Sigmoid colon (tissue), 6 donors: ENCODE measurements at regions not wholly inside any gene's neighbourhood (a gene's known extent, or its start where the extent isn't known, plus 50 kb on each side); places are given as distances from the start of the nearest gene placed in this dataset.

Experiments used
- DNase-seq: peaks from one replicate; pipeline ENCODE4 v3.0.0-alpha.2; 2019
- H3K27ac ChIP-seq, 4 donors: fragments of 200-600 bp; sonication (generic); one replicate each; pipeline ENCODE4 v1.5.1; 2016 to 2019; ENCODE audit warnings: mild to moderate bottlenecking in 1 of 4
- H3K27me3 ChIP-seq, 3 donors: fragments of 200-600 bp; sonication (generic); one replicate each; pipeline ENCODE4 v1.5.1; 2019; ENCODE audit warnings: mild to moderate bottlenecking in 1 of 3
- H3K36me3 ChIP-seq, 4 donors: fragments of 200-600 bp; sonication (generic); one replicate each; pipeline ENCODE4 v1.5.1; 2016 to 2019
- H3K4me1 ChIP-seq, 4 donors: fragments of 200-600 bp; sonication (generic); one replicate each; pipeline ENCODE4 v1.5.1; 2017 to 2019
- H3K4me3 ChIP-seq, 4 donors: fragments of 200-600 bp; sonication (generic); one replicate each; pipeline ENCODE4 v1.5.1; 2017 to 2019; ENCODE audit warnings: mild to moderate bottlenecking in 2 of 4, moderate library complexity in 1 of 4
- H3K9me3 ChIP-seq, 4 donors: fragments of 200-600 bp in 3 of 4; sonication (generic) in 3 of 4; one replicate each; pipeline versions ENCODE4 v1.5.1 to v1.6.1; 2013 to 2019
- EP300 ChIP-seq, 4 donors: sonication (generic); formaldehyde crosslinking; IDR thresholded peaks; one replicate each; pipeline ENCODE4 v1.6.1; 2017; ENCODE audit warnings: antibody characterized with exemption in 4 of 4
- POLR2A ChIP-seq, 2 donors: fragments of 450-650 bp; IDR thresholded peaks; one replicate each; pipeline ENCODE4 v1.6.1; 2016; ENCODE audit warnings: antibody characterized with exemption in 2 of 2, mild to moderate bottlenecking in 2 of 2, moderate library complexity in 2 of 2
- POLR2AphosphoS5 ChIP-seq, 4 donors: sonication (generic); formaldehyde crosslinking; IDR thresholded peaks; one replicate each; pipeline ENCODE4 v1.6.1; 2017; ENCODE audit warnings: antibody characterized with exemption in 4 of 4
- WGBS, 2 donors: extraction: QIAGEN DNeasy Blood & Tissue Kit; methylation state at CpG; one replicate each; pipeline ENCODE4 v1.1.7; 2013; 5-methylcytosine and 5-hydroxymethylcytosine counted together
- intact Hi-C: fragments of 100-400 bp; cut with DNase I; formaldehyde crosslinking; loops from one replicate; pipeline ENCODE4 v1.15.1; 2023
- TF ChIP-seq, protein P1 (sequence below), 4 experiments: fragments of 450-650 bp in 3 of 4; fragments of 200-600 bp in 1 of 4; IDR thresholded peaks; one replicate each; pipeline ENCODE4 v1.5.1; 2016 to 2019; ENCODE audit warnings: antibody characterized with exemption in 4 of 4, mild to moderate bottlenecking in 3 of 4, moderate library complexity in 2 of 4
- donor health status: healthy with polysubstance abuse.
- donor health status: healthy.

DNA sequence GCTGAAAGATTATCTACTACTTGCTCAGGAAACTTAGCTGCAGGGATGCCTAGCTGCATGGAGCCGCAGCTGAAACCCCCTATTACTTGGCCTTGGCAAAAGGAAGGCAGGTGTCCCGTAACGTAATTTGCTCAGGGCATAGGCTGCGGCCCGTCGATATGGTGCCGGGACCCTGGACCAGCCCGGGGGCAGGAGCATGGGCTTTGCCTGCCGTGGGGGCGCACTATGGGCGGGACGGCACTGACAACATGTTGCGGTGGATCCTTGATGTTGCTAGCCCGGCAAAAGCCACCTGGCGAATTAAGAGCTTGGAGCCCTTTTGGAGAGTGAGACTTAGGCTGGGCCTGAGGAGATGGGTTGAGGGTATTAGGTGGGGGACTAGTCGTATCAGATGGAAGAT, 1551.2 kb downstream of the AACS start:
- 94 to 95% methylated on average over 16 of the region's 16 CpGs for WGBS, 2 donors
- Histone ChIP-seq H3K4me1 (no peaks in the 10 kb centered on the region), H3K4me3 (no peak overlapping the region), H3K27ac (no peak overlapping the region), H3K27me3 (no peaks in the 10 kb centered on the region), H3K36me3 (no peaks in the 10 kb centered on the region), H3K9me3 (peaks cover 0 to 19% (median 9%) of the 10 kb centered on the region in 4 donors)
- TF ChIP-seq EP300 (IDR thresholded peaks at IDR 0.05) (no peak), POLR2AphosphoS5 (IDR thresholded peaks at IDR 0.05) (no peak), POLR2A (IDR thresholded peaks at IDR 0.05) (no peak)
- TF ChIP-seq, protein P1, sequence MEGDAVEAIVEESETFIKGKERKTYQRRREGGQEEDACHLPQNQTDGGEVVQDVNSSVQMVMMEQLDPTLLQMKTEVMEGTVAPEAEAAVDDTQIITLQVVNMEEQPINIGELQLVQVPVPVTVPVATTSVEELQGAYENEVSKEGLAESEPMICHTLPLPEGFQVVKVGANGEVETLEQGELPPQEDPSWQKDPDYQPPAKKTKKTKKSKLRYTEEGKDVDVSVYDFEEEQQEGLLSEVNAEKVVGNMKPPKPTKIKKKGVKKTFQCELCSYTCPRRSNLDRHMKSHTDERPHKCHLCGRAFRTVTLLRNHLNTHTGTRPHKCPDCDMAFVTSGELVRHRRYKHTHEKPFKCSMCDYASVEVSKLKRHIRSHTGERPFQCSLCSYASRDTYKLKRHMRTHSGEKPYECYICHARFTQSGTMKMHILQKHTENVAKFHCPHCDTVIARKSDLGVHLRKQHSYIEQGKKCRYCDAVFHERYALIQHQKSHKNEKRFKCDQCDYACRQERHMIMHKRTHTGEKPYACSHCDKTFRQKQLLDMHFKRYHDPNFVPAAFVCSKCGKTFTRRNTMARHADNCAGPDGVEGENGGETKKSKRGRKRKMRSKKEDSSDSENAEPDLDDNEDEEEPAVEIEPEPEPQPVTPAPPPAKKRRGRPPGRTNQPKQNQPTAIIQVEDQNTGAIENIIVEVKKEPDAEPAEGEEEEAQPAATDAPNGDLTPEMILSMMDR (IDR thresholded peaks at IDR 0.05): no peak
- intact Hi-C loops: no loop called here
- DNase-seq: no peak

DNA sequence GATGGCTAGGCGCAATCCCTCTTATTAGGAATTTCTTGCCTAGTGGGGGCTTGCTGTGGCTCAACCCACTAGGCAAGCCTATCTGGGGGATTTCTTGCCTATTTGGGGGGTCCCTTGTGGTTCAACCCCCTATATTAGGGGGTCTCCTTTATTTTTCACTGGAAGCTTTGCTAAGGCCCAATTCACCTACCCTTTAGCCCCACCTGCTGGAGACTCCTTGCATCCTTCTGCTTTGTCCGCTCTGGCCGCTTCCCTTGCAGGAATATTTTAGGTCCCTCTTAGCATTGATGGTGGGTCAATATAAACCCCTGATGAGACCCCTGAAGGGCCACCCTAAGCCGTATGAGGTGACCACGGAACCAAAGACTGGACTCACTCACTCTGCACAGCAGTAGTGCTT, 1552.1 kb downstream of the AACS start:
- no peak for TF ChIP-seq POLR2A (IDR thresholded peaks at IDR 0.05)
- TF ChIP-seq, protein P1 (IDR thresholded peaks at IDR 0.05): peak in 1 of 4 experiments; percentile 23

DNA sequence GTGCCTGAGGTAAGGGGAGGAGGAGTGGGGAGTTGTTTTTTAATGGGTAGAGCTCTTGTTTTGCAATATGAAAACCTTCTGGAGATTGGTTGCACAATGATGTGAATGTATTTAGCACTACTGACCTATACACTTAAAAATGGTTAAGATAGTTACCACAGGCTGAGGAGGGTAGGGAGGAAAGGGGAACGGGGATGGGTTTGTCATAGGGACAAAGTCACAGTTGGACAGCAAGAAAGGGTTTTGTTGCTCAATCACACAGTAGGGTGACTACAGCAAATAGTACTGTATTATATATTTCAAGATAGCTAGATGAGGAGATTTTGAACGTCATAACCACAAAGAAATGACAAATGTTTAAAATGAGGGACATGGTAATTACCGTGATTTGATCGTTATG, 1562.4 kb downstream of the AACS start:
- H3K9me3 ChIP-seq: no peaks in the 10 kb centered on the region
- no peaks in the 10 kb centered on the region for H3K27me3 ChIP-seq
- 57 to 62% methylated on average over 4 of the region's 4 CpGs for WGBS, 2 donors
- TF ChIP-seq POLR2A (IDR thresholded peaks at IDR 0.05): no peak
- no peaks in the 10 kb centered on the region for H3K36me3 ChIP-seq
- DNase-seq: no peak
- intact Hi-C loops: no loop called here
- no peak overlapping the region for H3K4me3 ChIP-seq
- H3K27ac ChIP-seq: no peak overlapping the region
- no peaks in the 10 kb centered on the region for H3K4me1 ChIP-seq

More for the DNA sequence above, 1552.1 kb downstream of the AACS start:
- WGBS, 2 donors: 93 to 94% methylated on average over 5 of the region's 5 CpGs
- DNase-seq: no peak
- no peak overlapping the region for H3K27ac ChIP-seq
- intact Hi-C loops: no loop called here
- H3K36me3 ChIP-seq: no peaks in the 10 kb centered on the region
- H3K27me3 ChIP-seq: no peaks in the 10 kb centered on the region
- no peaks in the 10 kb centered on the region for H3K4me1 ChIP-seq
- no peak overlapping the region for H3K4me3 ChIP-seq
- peaks cover 0 to 16% (median 6%) of the 10 kb centered on the region in 4 donors for H3K9me3 ChIP-seq

DNA sequence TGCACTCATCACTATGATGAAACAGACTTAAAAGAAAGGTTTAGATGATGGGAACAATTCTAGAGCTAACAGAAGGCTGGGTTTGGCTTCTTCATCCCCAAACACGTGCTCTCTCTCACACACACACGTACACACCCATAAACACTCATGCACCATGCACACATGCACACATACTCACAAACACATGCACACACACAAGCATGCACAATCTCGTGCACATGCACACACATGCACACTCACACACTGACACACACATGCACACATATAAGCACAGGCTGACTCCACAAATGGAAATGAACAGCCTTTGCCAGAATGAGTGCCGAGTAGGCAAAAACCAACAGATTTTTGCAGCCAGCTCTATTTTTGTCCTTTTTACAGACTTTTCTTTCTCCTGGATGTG, 1571.6 kb downstream of the AACS start:
- TF ChIP-seq EP300 (IDR thresholded peaks at IDR 0.05): no peak
- TF ChIP-seq POLR2A (IDR thresholded peaks at IDR 0.05): no peak
- TF ChIP-seq, protein P1 (IDR thresholded peaks at IDR 0.05): no peak
- no peak for TF ChIP-seq POLR2AphosphoS5 (IDR thresholded peaks at IDR 0.05)
- H3K36me3 ChIP-seq: no peaks in the 10 kb centered on the region
- WGBS, 2 donors: 70 to 79% methylated on average over 4 of the region's 4 CpGs
- H3K27me3 ChIP-seq: no peaks in the 10 kb centered on the region
- no peaks in the 10 kb centered on the region for H3K9me3 ChIP-seq
- no peak overlapping the region for H3K27ac ChIP-seq
- H3K4me1 ChIP-seq: no peaks in the 10 kb centered on the region
- no peak overlapping the region for H3K4me3 ChIP-seq
- no peak for DNase-seq
- intact Hi-C loops: no loop called here

- intact Hi-C loops: no loop called here
- Histone ChIP-seq H3K36me3 (no peaks in the 10 kb centered on the region), H3K27ac (no peak overlapping the region), H3K27me3 (no peaks in the 10 kb centered on the region), H3K4me1 (no peaks in the 10 kb centered on the region), H3K9me3 (peaks cover 0 to 2% (median 0%) of the 10 kb centered on the region in 4 donors), H3K4me3 (no peak overlapping the region)
- DNase-seq: no peak
- TF ChIP-seq POLR2A (IDR thresholded peaks at IDR 0.05) (no peak), POLR2AphosphoS5 (IDR thresholded peaks at IDR 0.05) (no peak), EP300 (IDR thresholded peaks at IDR 0.05) (no peak)
- TF ChIP-seq, protein P1 (IDR thresholded peaks at IDR 0.05): no peak
- WGBS, 2 donors: 20 to 63% methylated on average over 2 of the region's 2 CpGs
These were observed 1579.2 kb downstream of the AACS start for GRCh38 chr12:126644236-126645020.
